GM23338 (cell line): ENCODE measurements at regions not wholly inside any gene's neighbourhood (a gene's known extent, or its start where the extent isn't known, plus 50 kb on each side); places are given as distances from the start of the nearest gene placed in this dataset.
A peak's percentile ranks its signal among the peaks of the same experiment; 100 is the strongest.

Source experiments
- ATAC-seq: fragments of 200-7000 bp; cut with Tn5 transposase; 3 replicates; pipeline ENCODE4 v1.9.1; 2020
- DNase-seq: peaks from one replicate; pipeline ENCODE4 v3.0.0-alpha.2; 2015; ENCODE audit warnings: low spot score
- H2AFZ ChIP-seq: fragments of 200-600 bp; sonication (generic); 2 replicates; pipeline ENCODE4 v1.8.0; 2016; ENCODE audit warnings: antibody characterized with exemption, mild to moderate bottlenecking, moderate library complexity
- H3F3A ChIP-seq: fragments of 200-600 bp; sonication (generic); replicated peaks from 2 replicates; pipeline ENCODE4 v1.8.0; 2017; ENCODE audit warnings: antibody characterized with exemption, mixed run types, low read depth
- H3K27ac ChIP-seq: fragments of 200-600 bp; sonication (generic); 2 replicates; pipeline ENCODE4 v1.6.1; 2016; ENCODE audit warnings: low read depth
- H3K27me3 ChIP-seq: fragments of 200-600 bp; sonication (generic); 2 replicates; pipeline ENCODE4 v1.8.0; 2016; ENCODE audit warnings: mild to moderate bottlenecking, mixed run types, moderate library complexity; ENCODE audit not compliant: insufficient read depth
- H3K36me3 ChIP-seq: fragments of 200-600 bp; sonication (generic); 2 replicates; pipeline ENCODE4 v1.8.0; 2016; ENCODE audit warnings: mild to moderate bottlenecking; ENCODE audit not compliant: insufficient read depth
- H3K4me1 ChIP-seq: fragments of 200-600 bp; sonication (generic); 2 replicates; pipeline ENCODE4 v1.8.0; 2016; ENCODE audit warnings: mild to moderate bottlenecking, moderate library complexity; ENCODE audit not compliant: insufficient read depth
- H3K4me2 ChIP-seq: fragments of 200-600 bp; sonication (generic); 2 replicates; pipeline ENCODE4 v1.7.1; 2017; ENCODE audit warnings: mixed run types
- H3K4me3 ChIP-seq: fragments of 200-600 bp; sonication (generic); 2 replicates; pipeline ENCODE4 v1.6.1; 2016; ENCODE audit warnings: mixed run types
- H3K79me2 ChIP-seq: fragments of 200-600 bp; sonication (generic); replicated peaks from 2 replicates; pipeline ENCODE4 v1.8.0; 2017; ENCODE audit warnings: mild to moderate bottlenecking; ENCODE audit not compliant: insufficient read depth
- H3K9me2 ChIP-seq: fragments of 200-600 bp; sonication (generic); 2 replicates; pipeline ENCODE4 v1.8.0; 2017; ENCODE audit not compliant: insufficient read depth
- H4K20me1 ChIP-seq: fragments of 200-600 bp; sonication (generic); replicated peaks from 2 replicates; pipeline ENCODE4 v1.8.0; 2017; ENCODE audit warnings: mild to moderate bottlenecking; ENCODE audit not compliant: insufficient read depth
- H3K27ac Mint-ChIP-seq: 2 replicates; pipeline ENCODE4 v1.8.0; 2020; ENCODE audit warnings: inconsistent platforms, mild to moderate bottlenecking, moderate library complexity, mixed read lengths
- H3K27me3 Mint-ChIP-seq: 3 replicates; pipeline ENCODE4 v1.8.0; 2022; ENCODE audit warnings: low read depth, mild to moderate bottlenecking, moderate library complexity, mixed read lengths, inconsistent platforms; ENCODE audit not compliant: insufficient read depth, poor library complexity
- H3K36me3 Mint-ChIP-seq: 3 replicates; pipeline ENCODE4 v1.8.0; 2021; ENCODE audit warnings: low read depth, mild to moderate bottlenecking, inconsistent platforms, moderate library complexity, mixed read lengths
- H3K4me1 Mint-ChIP-seq: 3 replicates; pipeline ENCODE4 v1.8.0; 2020; ENCODE audit warnings: mild to moderate bottlenecking, inconsistent platforms, mixed read lengths
- H3K4me3 Mint-ChIP-seq: 3 replicates; pipeline ENCODE4 v1.8.0; 2021; ENCODE audit warnings: moderate library complexity, mild to moderate bottlenecking, inconsistent platforms, mixed read lengths
- H3K9me3 Mint-ChIP-seq: 3 replicates; pipeline ENCODE4 v1.8.0; 2020; ENCODE audit warnings: moderate library complexity, mild to moderate bottlenecking, inconsistent platforms, mixed read lengths
- CTCF ChIP-seq, 2 experiments: fragments of 200-600 bp in 1 of 2; sonication (generic) in 1 of 2; conservative IDR thresholded peaks; 2 replicates each; pipeline versions ENCODE4 v1.5.1 to v1.6.1; 2016 to 2017; ENCODE audit warnings: antibody characterized with exemption in 2 of 2, low read depth in 2 of 2, mild to moderate bottlenecking in 2 of 2, moderate library complexity in 1 of 2
- JUNB ChIP-seq: IDR thresholded peaks from one replicate; pipeline ENCODE4 v1.6.1; 2016; ENCODE audit warnings: antibody characterized with exemption; ENCODE audit not compliant: unreplicated experiment
- NANOG ChIP-seq: IDR thresholded peaks from 2 replicates; pipeline ENCODE4 v1.6.1; 2016; ENCODE audit warnings: antibody characterized with exemption, borderline replicate concordance
- ZNF114 ChIP-seq: fragments of 250-450 bp; sonication (Bioruptor Pico); IDR thresholded peaks from 2 replicates; pipeline ENCODE4 v1.5.0; 2020; ENCODE audit warnings: mild to moderate bottlenecking, moderate library complexity
- ZNF462 ChIP-seq: fragments of 250-450 bp; sonication (Bioruptor Pico); IDR thresholded peaks from 2 replicates; pipeline ENCODE4 v1.5.0; 2020; ENCODE audit warnings: mild to moderate bottlenecking, moderate library complexity

- TF ChIP-seq CTCF (conservative IDR thresholded peaks at IDR 0.05; ENCODE audit: low read depth in 2 of 2): no peak
- Histone ChIP-seq H3K27ac (no peak overlapping the region), H3K9me2 (0 out of 2 replicates have a peak, but pooled peaks cover 3% of the 10 kb centered on the region), H2AFZ (peak overlapping the region; percentile 38; the same call in 1 of the 2 replicates), H3K4me3 (no peak overlapping the region), H4K20me1 (no peaks in the 10 kb centered on the region), H3K4me2 (no peak overlapping the region), H3K4me1 (no peaks in the 10 kb centered on the region), H3F3A (peaks cover 8% of the 10 kb centered on the region; the same call in 1 of the 2 replicates), H3K79me2 (no peaks in the 10 kb centered on the region), H3K27me3 (no peaks in the 10 kb centered on the region), H3K36me3 (no peaks in the 10 kb centered on the region)
- H3K27ac Mint-ChIP-seq: no peak overlapping the region
- H3K36me3 Mint-ChIP-seq: no peaks in the 10 kb centered on the region
- H3K9me3 Mint-ChIP-seq: no peaks in the 10 kb centered on the region
- no peaks in the 10 kb centered on the region; the same call in 2 of the 3 replicates for H3K4me1 Mint-ChIP-seq
- DNase-seq (no peak), ATAC-seq (no peak)
- H3K27me3 Mint-ChIP-seq: peaks cover 3% of the 10 kb centered on the region
- H3K4me3 Mint-ChIP-seq: no peak overlapping the region
Observed at GRCh38 chr10:14450041-14450491, 119.3 kb upstream of the FRMD4A start.

GRCh38 chr10:14449293-14449815 lies 118.6 kb upstream of the FRMD4A start:
- Histone ChIP-seq H3K9me2 (0 out of 2 replicates have a peak, but pooled peaks cover 3% of the 10 kb centered on the region), H3K36me3 (no peaks in the 10 kb centered on the region), H3K79me2 (no peaks in the 10 kb centered on the region), H4K20me1 (no peaks in the 10 kb centered on the region), H3K4me1 (no peaks in the 10 kb centered on the region), H3F3A (peaks cover 8% of the 10 kb centered on the region; the same call in 1 of the 2 replicates), H3K4me2 (no peak overlapping the region), H3K4me3 (no peak overlapping the region), H2AFZ (no peak overlapping the region), H3K27me3 (no peaks in the 10 kb centered on the region), H3K27ac (no peak overlapping the region)
- DNase-seq (no peak), ATAC-seq (no peak)
- H3K27me3 Mint-ChIP-seq: peaks cover 3% of the 10 kb centered on the region
- no peaks in the 10 kb centered on the region for H3K9me3 Mint-ChIP-seq
- no peak overlapping the region for H3K4me3 Mint-ChIP-seq
- no peak for TF ChIP-seq ZNF462
- TF ChIP-seq ZNF114 (CRISPR knock-in tag): no peak
- TF ChIP-seq JUNB: no peak
- no peak for TF ChIP-seq NANOG
- no peaks in the 10 kb centered on the region; the same call in 2 of the 3 replicates for H3K4me1 Mint-ChIP-seq
- H3K27ac Mint-ChIP-seq: no peak overlapping the region
- H3K36me3 Mint-ChIP-seq: no peaks in the 10 kb centered on the region
